Endodermal cell (in vitro differentiated cells): ENCODE measurements at regions not wholly inside any gene's neighbourhood (a gene's known extent, or its start where the extent isn't known, plus 50 kb on each side); places are given as distances from the start of the nearest gene placed in this dataset.

Experiments used
- DNase-seq: peaks from one replicate; pipeline ENCODE4 v3.0.0-alpha.2; 2017
- H3K27ac ChIP-seq: 2 replicates; pipeline ENCODE4 v1.5.1; 2013; ENCODE audit warnings: mild to moderate bottlenecking, low read depth, low read length, moderate library complexity
- H3K27me3 ChIP-seq: 2 replicates; pipeline ENCODE4 v1.6.1; 2013; ENCODE audit warnings: mild to moderate bottlenecking, low read length, moderate library complexity; ENCODE audit not compliant: insufficient read depth, control insufficient read depth, poor library complexity, severe bottlenecking
- H3K36me3 ChIP-seq: 2 replicates; pipeline ENCODE4 v1.7.0; 2013; ENCODE audit warnings: mild to moderate bottlenecking, low read length, moderate library complexity; ENCODE audit not compliant: control insufficient read depth, insufficient read depth
- H3K4me1 ChIP-seq: one replicate; pipeline ENCODE4 v1.7.0; 2013; ENCODE audit warnings: low read length; ENCODE audit not compliant: control insufficient read depth, insufficient read depth
- H3K4me3 ChIP-seq: 2 replicates; pipeline ENCODE4 v1.5.1; 2013; ENCODE audit warnings: mild to moderate bottlenecking, low read length, moderate library complexity
- H3K9ac ChIP-seq: 2 replicates; pipeline ENCODE4 v1.6.1; 2013; ENCODE audit warnings: mild to moderate bottlenecking, low read length, moderate library complexity; ENCODE audit not compliant: poor library complexity, severe bottlenecking; ENCODE audit errors: extremely low read depth
- H3K9me3 ChIP-seq: 2 replicates; pipeline ENCODE4 v1.6.1; 2013; ENCODE audit warnings: mild to moderate bottlenecking, low read length, moderate library complexity; ENCODE audit not compliant: control insufficient read depth
- H3K27ac Mint-ChIP-seq: 2 replicates; pipeline ENCODE4 v1.8.0; 2020; ENCODE audit warnings: mixed read lengths
- H3K27me3 Mint-ChIP-seq: 2 replicates; pipeline ENCODE4 v1.8.0; 2021; ENCODE audit warnings: mild to moderate bottlenecking, mixed read lengths; ENCODE audit not compliant: insufficient read depth
- H3K36me3 Mint-ChIP-seq: 2 replicates; pipeline ENCODE4 v1.8.0; 2020; ENCODE audit warnings: low read depth, mixed read lengths
- H3K4me1 Mint-ChIP-seq: 2 replicates; pipeline ENCODE4 v1.8.0; 2020; ENCODE audit warnings: mixed read lengths
- H3K4me3 Mint-ChIP-seq: 2 replicates; pipeline ENCODE4 v1.8.0; 2020; ENCODE audit warnings: mild to moderate bottlenecking, moderate library complexity, mixed read lengths
- H3K9me3 Mint-ChIP-seq: 2 replicates; pipeline ENCODE4 v1.8.0; 2020; ENCODE audit warnings: mild to moderate bottlenecking, mixed read lengths
- WGBS, 2 experiments: methylation state at CpG; one replicate each; pipeline versions ENCODE4 v1.1.5 to v1.1.7; 2013; ENCODE audit warnings: missing lambda C conversion rate in 2 of 2, mixed read lengths in 1 of 2; ENCODE audit not compliant: insufficient coverage in 1 of 2, insufficient read length in 1 of 2; 5-methylcytosine and 5-hydroxymethylcytosine counted together
- TF ChIP-seq, protein P1 (sequence below): fragments of 200-600 bp; sonication (generic); conservative IDR thresholded peaks from 2 replicates; pipeline ENCODE4 v1.5.0; 2021; ENCODE audit warnings: antibody characterized with exemption, mild to moderate bottlenecking

- Histone ChIP-seq H3K27ac (no peak overlapping the region), H3K4me1 (no peaks in the 10 kb centered on the region), H3K4me3 (no peak overlapping the region), H3K9me3 (peaks cover 16% of the 10 kb centered on the region), H3K36me3 (no peaks in the 10 kb centered on the region), H3K9ac (no peak overlapping the region), H3K27me3 (no peaks in the 10 kb centered on the region)
- Mint-ChIP-seq H3K9me3 (peaks cover 21% of the 10 kb centered on the region), H3K27me3 (no peaks in the 10 kb centered on the region), H3K4me1 (no peaks in the 10 kb centered on the region), H3K27ac (no peak overlapping the region), H3K4me3 (no peak overlapping the region), H3K36me3 (no peaks in the 10 kb centered on the region)
- no peak for DNase-seq
- 77 to 88% methylated on average over 3 to 7 of the region's 7 CpGs for WGBS, 2 experiments
- TF ChIP-seq, protein P1, sequence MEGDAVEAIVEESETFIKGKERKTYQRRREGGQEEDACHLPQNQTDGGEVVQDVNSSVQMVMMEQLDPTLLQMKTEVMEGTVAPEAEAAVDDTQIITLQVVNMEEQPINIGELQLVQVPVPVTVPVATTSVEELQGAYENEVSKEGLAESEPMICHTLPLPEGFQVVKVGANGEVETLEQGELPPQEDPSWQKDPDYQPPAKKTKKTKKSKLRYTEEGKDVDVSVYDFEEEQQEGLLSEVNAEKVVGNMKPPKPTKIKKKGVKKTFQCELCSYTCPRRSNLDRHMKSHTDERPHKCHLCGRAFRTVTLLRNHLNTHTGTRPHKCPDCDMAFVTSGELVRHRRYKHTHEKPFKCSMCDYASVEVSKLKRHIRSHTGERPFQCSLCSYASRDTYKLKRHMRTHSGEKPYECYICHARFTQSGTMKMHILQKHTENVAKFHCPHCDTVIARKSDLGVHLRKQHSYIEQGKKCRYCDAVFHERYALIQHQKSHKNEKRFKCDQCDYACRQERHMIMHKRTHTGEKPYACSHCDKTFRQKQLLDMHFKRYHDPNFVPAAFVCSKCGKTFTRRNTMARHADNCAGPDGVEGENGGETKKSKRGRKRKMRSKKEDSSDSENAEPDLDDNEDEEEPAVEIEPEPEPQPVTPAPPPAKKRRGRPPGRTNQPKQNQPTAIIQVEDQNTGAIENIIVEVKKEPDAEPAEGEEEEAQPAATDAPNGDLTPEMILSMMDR, result peak; percentile 53
Measured at GRCh38 chr19:13579388-13580060, 73.2 kb upstream of the CACNA1A start.

DNA sequence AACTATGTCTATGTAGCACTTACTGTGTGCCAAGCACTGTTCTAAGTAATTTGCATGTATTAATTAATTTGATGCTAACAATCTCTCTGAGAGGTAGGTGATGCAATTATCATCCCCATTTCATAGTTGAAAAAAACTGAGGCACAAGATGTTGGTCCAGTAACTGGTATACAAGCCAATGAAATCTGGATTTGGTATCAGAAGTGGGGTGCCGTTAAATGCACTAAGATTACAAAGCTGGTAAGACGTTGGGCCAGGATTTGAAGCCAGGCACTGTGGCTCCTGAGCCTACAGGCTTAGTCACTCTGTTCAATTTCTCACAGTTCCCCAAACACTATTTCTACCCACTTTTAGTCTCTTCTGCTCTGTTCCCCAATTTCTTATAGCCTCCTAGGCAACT, 70.4 kb upstream of the CACNA1A start:
- no peaks in the 10 kb centered on the region for H3K27me3 Mint-ChIP-seq
- no peak overlapping the region for H3K27ac Mint-ChIP-seq
- H3K4me3 Mint-ChIP-seq, result no peak overlapping the region
- DNase-seq, result no peak
- H3K9ac ChIP-seq, result no peak overlapping the region
- 88% methylated on average over 2 of the region's 2 CpGs for WGBS, 2 experiments
- no peak overlapping the region for H3K27ac ChIP-seq
- H3K4me3 ChIP-seq, result no peak overlapping the region
- peaks cover 16% of the 10 kb centered on the region for H3K9me3 ChIP-seq
- H3K4me1 ChIP-seq, result no peaks in the 10 kb centered on the region
- H3K27me3 ChIP-seq, result no peaks in the 10 kb centered on the region
- H3K9me3 Mint-ChIP-seq, result peaks cover 21% of the 10 kb centered on the region
- no peaks in the 10 kb centered on the region for H3K36me3 ChIP-seq
- H3K4me1 Mint-ChIP-seq, result no peaks in the 10 kb centered on the region
- H3K36me3 Mint-ChIP-seq, result no peaks in the 10 kb centered on the region
- TF ChIP-seq, protein P1, result no peak

DNA sequence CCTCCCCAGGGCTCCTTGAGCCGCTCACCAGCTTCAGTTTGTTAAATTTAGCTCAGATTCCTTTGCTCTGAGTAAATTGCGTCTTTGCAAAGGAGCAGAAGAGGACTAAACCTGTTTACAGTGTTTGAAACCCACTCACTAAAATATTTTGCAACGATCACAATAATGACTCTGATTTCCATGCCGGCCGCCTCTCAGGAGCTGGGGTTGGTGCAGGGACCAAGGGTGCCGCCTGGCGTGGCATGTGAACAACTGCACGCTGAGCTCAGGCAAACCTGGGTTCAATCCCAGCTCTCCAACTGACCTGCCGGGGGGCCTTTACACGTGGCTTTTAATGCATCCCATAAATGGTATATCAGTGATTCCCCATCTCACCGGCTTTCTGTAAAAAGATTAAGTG, 68.7 kb upstream of the CACNA1A start:
- 80 to 84% methylated on average over 11 of the region's 11 CpGs for WGBS, 2 experiments
- Histone ChIP-seq H3K9ac (no peak overlapping the region), H3K27me3 (no peaks in the 10 kb centered on the region), H3K9me3 (peaks cover 16% of the 10 kb centered on the region), H3K4me3 (no peak overlapping the region), H3K4me1 (no peaks in the 10 kb centered on the region), H3K27ac (no peak overlapping the region), H3K36me3 (no peaks in the 10 kb centered on the region)
- peak; percentile 60 for DNase-seq
- H3K4me3 Mint-ChIP-seq, result no peak overlapping the region
- H3K27ac Mint-ChIP-seq, result no peak overlapping the region
- peaks cover 21% of the 10 kb centered on the region for H3K9me3 Mint-ChIP-seq
- TF ChIP-seq, protein P1, result peak; percentile 67
- H3K4me1 Mint-ChIP-seq, result no peaks in the 10 kb centered on the region
- no peaks in the 10 kb centered on the region for H3K36me3 Mint-ChIP-seq
- no peaks in the 10 kb centered on the region for H3K27me3 Mint-ChIP-seq
